Liver (tissue), 8 donors: ENCODE measurements at regions not wholly inside any gene's neighbourhood (a gene's known extent, or its start where the extent isn't known, plus 50 kb on each side); places are given as distances from the start of the nearest gene placed in this dataset.

Experiments
- DNase-seq: peaks from one replicate; pipeline ENCODE4 v3.0.0-alpha.2; 2017; ENCODE audit warnings: low spot score
- H3K27ac ChIP-seq, 2 donors: one replicate each; pipeline ENCODE4 v1.7.0; 2013; ENCODE audit warnings: inconsistent platforms in 2 of 2, low read length in 2 of 2, control low read depth in 1 of 2, low read depth in 1 of 2, mild to moderate bottlenecking in 1 of 2
- H3K27me3 ChIP-seq, 4 donors: one replicate each; pipeline versions ENCODE4 v1.6.1 to v1.7.0; 2013; ENCODE audit warnings: low read length in 3 of 4, inconsistent platforms in 1 of 4, mild to moderate bottlenecking in 1 of 4, moderate library complexity in 1 of 4; ENCODE audit not compliant: control insufficient read depth in 4 of 4, insufficient read depth in 4 of 4
- H3K36me3 ChIP-seq, 4 donors: one replicate each; pipeline versions ENCODE4 v1.6.1 to v1.7.0; 2013; ENCODE audit warnings: low read length in 3 of 4, mild to moderate bottlenecking in 3 of 4, low read depth in 1 of 4, moderate library complexity in 1 of 4; ENCODE audit not compliant: control insufficient read depth in 4 of 4, insufficient read depth in 3 of 4
- H3K4me1 ChIP-seq, 4 donors: one replicate each; pipeline versions ENCODE4 v1.6.1 to v1.7.0; 2013; ENCODE audit warnings: low read length in 3 of 4, mild to moderate bottlenecking in 3 of 4, moderate library complexity in 1 of 4; ENCODE audit not compliant: control insufficient read depth in 4 of 4, insufficient read depth in 4 of 4
- H3K4me3 ChIP-seq, 3 donors: one replicate each; pipeline versions ENCODE4 v1.6.1 to v1.7.0; 2013; ENCODE audit warnings: low read length in 3 of 3, control low read depth in 1 of 3, low read depth in 1 of 3, mild to moderate bottlenecking in 1 of 3
- H3K9ac ChIP-seq, 2 donors: one replicate each; pipeline ENCODE4 v1.7.0; 2013; ENCODE audit warnings: low read length in 2 of 2, mild to moderate bottlenecking in 2 of 2, moderate library complexity in 2 of 2, control low read depth in 1 of 2, low read depth in 1 of 2
- H3K9me3 ChIP-seq, 4 donors: one replicate each; pipeline versions ENCODE4 v1.6.1 to v1.7.0; 2013; ENCODE audit warnings: low read length in 3 of 4; ENCODE audit not compliant: control insufficient read depth in 4 of 4
- EGR1 ChIP-seq, 2 donors: IDR thresholded peaks; 2 replicates each; pipeline ENCODE4 v1.6.1; 2016 to 2018; ENCODE audit warnings: antibody characterized with exemption in 2 of 2, low read depth in 2 of 2
- FOXA1 ChIP-seq: IDR thresholded peaks from 2 replicates; pipeline ENCODE4 v1.6.1; 2016; ENCODE audit warnings: antibody characterized with exemption
- FOXA2 ChIP-seq: IDR thresholded peaks from 2 replicates; pipeline ENCODE4 v1.6.1; 2016; ENCODE audit warnings: antibody characterized with exemption
- GABPA ChIP-seq, 2 donors: IDR thresholded peaks in 1 of 2; conservative IDR thresholded peaks in 1 of 2; 2 replicates each; pipeline ENCODE4 v1.6.1; 2016; ENCODE audit warnings: antibody characterized with exemption in 2 of 2, mild to moderate bottlenecking in 1 of 2, moderate library complexity in 1 of 2
- HNF4A ChIP-seq, 2 donors: conservative IDR thresholded peaks; 2 replicates each; pipeline ENCODE4 v1.6.1; 2016; ENCODE audit warnings: antibody characterized with exemption in 2 of 2, mild to moderate bottlenecking in 2 of 2
- HNF4G ChIP-seq: IDR thresholded peaks from 2 replicates; pipeline ENCODE4 v1.6.1; 2016; ENCODE audit warnings: antibody characterized with exemption
- JUND ChIP-seq, 2 donors: IDR thresholded peaks; 2 replicates each; pipeline ENCODE4 v1.6.1; 2016; ENCODE audit warnings: antibody characterized with exemption in 2 of 2
- MAX ChIP-seq: IDR thresholded peaks from 2 replicates; pipeline ENCODE4 v1.6.1; 2016; ENCODE audit warnings: antibody characterized with exemption
- NR2F2 ChIP-seq: IDR thresholded peaks from 2 replicates; pipeline ENCODE4 v1.6.1; 2016; ENCODE audit warnings: antibody characterized with exemption
- RAD21 ChIP-seq, 2 donors: IDR thresholded peaks; 2 replicates each; pipeline ENCODE4 v1.6.1; 2016; ENCODE audit warnings: antibody characterized with exemption in 2 of 2, mild to moderate bottlenecking in 2 of 2
- REST ChIP-seq: IDR thresholded peaks from 2 replicates; pipeline ENCODE4 v1.6.1; 2016; ENCODE audit warnings: antibody characterized with exemption, mild to moderate bottlenecking
- RXRA ChIP-seq, 2 donors: IDR thresholded peaks; 2 replicates each; pipeline ENCODE4 v1.6.1; 2017 to 2018; ENCODE audit warnings: antibody characterized with exemption in 2 of 2, mild to moderate bottlenecking in 1 of 2
- SP1 ChIP-seq: IDR thresholded peaks from 2 replicates; pipeline ENCODE4 v1.6.1; 2018; ENCODE audit warnings: antibody characterized with exemption, mild to moderate bottlenecking
- TAF1 ChIP-seq: conservative IDR thresholded peaks from 2 replicates; pipeline ENCODE4 v1.6.1; 2016; ENCODE audit warnings: antibody characterized with exemption, mild to moderate bottlenecking
- YY1 ChIP-seq: IDR thresholded peaks from 2 replicates; pipeline ENCODE4 v1.6.1; 2016; ENCODE audit warnings: antibody characterized with exemption, mild to moderate bottlenecking
- WGBS: extraction: QIAGEN DNeasy Blood & Tissue Kit; methylation state at CpG from one replicate; pipeline ENCODE4 v1.1.7; 2013; 5-methylcytosine and 5-hydroxymethylcytosine counted together
- TF ChIP-seq, protein P1 (sequence below): fragments of 150-350 bp; IDR thresholded peaks from 2 replicates; pipeline ENCODE4 v1.5.1; 2017; ENCODE audit warnings: improper control_type of control experiment, low read depth, low read length; ENCODE audit not compliant: missing input control
- TF ChIP-seq, protein P2 (sequence below): IDR thresholded peaks from 2 replicates; pipeline ENCODE4 v1.6.1; 2016; ENCODE audit warnings: antibody characterized with exemption
- TF ChIP-seq, protein P3 (sequence below): IDR thresholded peaks from 2 replicates; pipeline ENCODE4 v1.6.1; 2016; ENCODE audit warnings: antibody characterized with exemption
- donor health status: healthy.
- donor health status: healthy.
- donor health status: healthy.
- donor health status: healthy.
- donor health status: healthy.

DNA sequence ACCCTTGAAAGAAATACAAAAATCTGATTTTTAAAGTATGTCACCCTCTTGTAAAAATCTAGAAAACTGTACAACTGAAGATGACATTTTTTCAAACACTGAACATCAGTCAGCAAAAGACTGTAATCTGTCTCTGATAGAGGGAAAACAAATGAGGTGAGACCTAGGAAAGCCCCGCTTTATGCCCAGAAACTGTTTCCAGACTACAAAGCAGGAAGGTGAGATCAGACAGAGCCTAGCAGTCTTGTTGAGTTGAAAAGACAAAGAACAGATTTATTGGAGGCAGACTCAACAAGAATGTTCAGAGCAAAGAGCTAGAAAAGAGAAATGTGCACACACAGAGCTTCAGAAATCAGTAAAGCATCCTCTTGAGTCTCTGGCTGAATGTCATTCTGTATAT, 873.6 kb downstream of the LRFN5 start:
- H3K27ac ChIP-seq: no peak overlapping the region
- DNase-seq: no peak
- no peaks in the 10 kb centered on the region for H3K27me3 ChIP-seq
- no peak overlapping the region for H3K9ac ChIP-seq
- H3K36me3 ChIP-seq: no peaks in the 10 kb centered on the region
- H3K4me3 ChIP-seq: no peak overlapping the region
- TF ChIP-seq YY1 (no peak), JUND (IDR thresholded peaks at IDR 0.05) (no peak), MAX (no peak), TAF1 (no peak), RXRA (IDR thresholded peaks at IDR 0.05) (no peak), HNF4G (no peak), RAD21 (IDR thresholded peaks at IDR 0.05) (no peak), FOXA2 (no peak)
- TF ChIP-seq, protein P1, sequence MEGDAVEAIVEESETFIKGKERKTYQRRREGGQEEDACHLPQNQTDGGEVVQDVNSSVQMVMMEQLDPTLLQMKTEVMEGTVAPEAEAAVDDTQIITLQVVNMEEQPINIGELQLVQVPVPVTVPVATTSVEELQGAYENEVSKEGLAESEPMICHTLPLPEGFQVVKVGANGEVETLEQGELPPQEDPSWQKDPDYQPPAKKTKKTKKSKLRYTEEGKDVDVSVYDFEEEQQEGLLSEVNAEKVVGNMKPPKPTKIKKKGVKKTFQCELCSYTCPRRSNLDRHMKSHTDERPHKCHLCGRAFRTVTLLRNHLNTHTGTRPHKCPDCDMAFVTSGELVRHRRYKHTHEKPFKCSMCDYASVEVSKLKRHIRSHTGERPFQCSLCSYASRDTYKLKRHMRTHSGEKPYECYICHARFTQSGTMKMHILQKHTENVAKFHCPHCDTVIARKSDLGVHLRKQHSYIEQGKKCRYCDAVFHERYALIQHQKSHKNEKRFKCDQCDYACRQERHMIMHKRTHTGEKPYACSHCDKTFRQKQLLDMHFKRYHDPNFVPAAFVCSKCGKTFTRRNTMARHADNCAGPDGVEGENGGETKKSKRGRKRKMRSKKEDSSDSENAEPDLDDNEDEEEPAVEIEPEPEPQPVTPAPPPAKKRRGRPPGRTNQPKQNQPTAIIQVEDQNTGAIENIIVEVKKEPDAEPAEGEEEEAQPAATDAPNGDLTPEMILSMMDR: no peak
- TF ChIP-seq, protein P2, sequence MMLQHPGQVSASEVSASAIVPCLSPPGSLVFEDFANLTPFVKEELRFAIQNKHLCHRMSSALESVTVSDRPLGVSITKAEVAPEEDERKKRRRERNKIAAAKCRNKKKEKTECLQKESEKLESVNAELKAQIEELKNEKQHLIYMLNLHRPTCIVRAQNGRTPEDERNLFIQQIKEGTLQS: no peak
- TF ChIP-seq, protein P3, sequence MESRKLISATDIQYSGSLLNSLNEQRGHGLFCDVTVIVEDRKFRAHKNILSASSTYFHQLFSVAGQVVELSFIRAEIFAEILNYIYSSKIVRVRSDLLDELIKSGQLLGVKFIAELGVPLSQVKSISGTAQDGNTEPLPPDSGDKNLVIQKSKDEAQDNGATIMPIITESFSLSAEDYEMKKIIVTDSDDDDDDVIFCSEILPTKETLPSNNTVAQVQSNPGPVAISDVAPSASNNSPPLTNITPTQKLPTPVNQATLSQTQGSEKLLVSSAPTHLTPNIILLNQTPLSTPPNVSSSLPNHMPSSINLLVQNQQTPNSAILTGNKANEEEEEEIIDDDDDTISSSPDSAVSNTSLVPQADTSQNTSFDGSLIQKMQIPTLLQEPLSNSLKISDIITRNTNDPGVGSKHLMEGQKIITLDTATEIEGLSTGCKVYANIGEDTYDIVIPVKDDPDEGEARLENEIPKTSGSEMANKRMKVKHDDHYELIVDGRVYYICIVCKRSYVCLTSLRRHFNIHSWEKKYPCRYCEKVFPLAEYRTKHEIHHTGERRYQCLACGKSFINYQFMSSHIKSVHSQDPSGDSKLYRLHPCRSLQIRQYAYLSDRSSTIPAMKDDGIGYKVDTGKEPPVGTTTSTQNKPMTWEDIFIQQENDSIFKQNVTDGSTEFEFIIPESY: no peak
- H3K9me3 ChIP-seq: no peaks in the 10 kb centered on the region
- no peaks in the 10 kb centered on the region for H3K4me1 ChIP-seq
- 92% methylated on average over 1 of the region's 1 CpG for WGBS

DNA sequence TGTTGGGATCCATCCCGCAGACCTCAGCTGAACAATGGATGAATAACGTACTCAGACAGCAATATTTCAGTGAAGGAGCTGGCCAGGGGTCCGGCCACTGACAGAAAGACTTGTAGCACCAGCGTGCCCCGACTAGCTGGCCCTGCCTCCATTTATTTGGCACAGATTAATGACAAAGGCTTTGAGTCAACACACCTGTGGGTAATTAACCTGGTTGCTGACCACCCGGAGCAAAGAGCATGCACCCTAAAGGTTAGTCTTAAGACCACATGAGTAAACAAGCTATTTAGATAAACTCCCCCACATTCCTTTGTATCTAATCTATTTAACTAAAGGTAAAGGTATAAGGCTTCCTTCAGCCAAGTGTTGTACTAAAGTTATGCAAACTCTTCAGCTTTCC, 868.6 kb downstream of the LRFN5 start:
- Histone ChIP-seq H3K9ac (no peak overlapping the region), H3K27ac (no peak overlapping the region), H3K36me3 (no peaks in the 10 kb centered on the region), H3K4me3 (no peak overlapping the region), H3K4me1 (no peaks in the 10 kb centered on the region), H3K27me3 (no peaks in the 10 kb centered on the region), H3K9me3 (no peaks in the 10 kb centered on the region)
- DNase-seq: no peak
- 50% methylated on average over 6 of the region's 6 CpGs for WGBS
- no peak for TF ChIP-seq SP1
- TF ChIP-seq NR2F2: no peak

DNA sequence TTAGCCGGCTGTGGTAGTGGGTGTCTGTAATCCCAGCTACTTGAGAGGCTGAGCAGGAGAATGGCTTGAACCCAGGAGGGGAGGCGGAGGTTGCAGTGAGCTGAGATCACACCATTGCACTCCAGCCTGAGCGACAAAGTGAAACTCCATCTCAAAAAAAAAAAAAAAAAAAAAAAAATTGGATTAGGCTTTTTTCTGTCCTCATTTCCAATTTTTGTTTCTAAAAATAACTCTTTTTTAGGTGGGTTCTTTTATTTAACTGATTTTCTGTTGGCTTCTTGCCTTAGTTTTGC, 863.7 kb downstream of the LRFN5 start:
- Histone ChIP-seq H3K9me3 (no peaks in the 10 kb centered on the region), H3K4me3 (no peak overlapping the region), H3K27me3 (no peaks in the 10 kb centered on the region), H3K36me3 (no peaks in the 10 kb centered on the region), H3K9ac (no peak overlapping the region), H3K4me1 (no peaks in the 10 kb centered on the region), H3K27ac (no peak overlapping the region)
- DNase-seq: no peak
- WGBS: 89% methylated on average over 3 of the region's 3 CpGs
- TF ChIP-seq FOXA2: no peak
- TF ChIP-seq MAX: no peak
- no peak for TF ChIP-seq REST
- TF ChIP-seq SP1: no peak
- TF ChIP-seq TAF1: no peak
- TF ChIP-seq GABPA (IDR thresholded peaks at IDR 0.05 in 1 of 2, conservative IDR thresholded peaks at IDR 0.05 in 1 of 2): no peak
- TF ChIP-seq RAD21 (IDR thresholded peaks at IDR 0.05): no peak
- no peak for TF ChIP-seq YY1
- TF ChIP-seq, protein P3: no peak
- TF ChIP-seq FOXA1: no peak
- TF ChIP-seq HNF4G: no peak
- no peak for TF ChIP-seq JUND (IDR thresholded peaks at IDR 0.05)
- TF ChIP-seq EGR1 (IDR thresholded peaks at IDR 0.05; ENCODE audit: low read depth in 2 of 2): no peak
- no peak for TF ChIP-seq NR2F2
- TF ChIP-seq, protein P2: no peak
- no peak for TF ChIP-seq HNF4A (conservative IDR thresholded peaks at IDR 0.05)
